Activated B cell treated with CpG ODN at 0.5 μM for 24 hours (primary cell): ENCODE measurements at regions not wholly inside any gene's neighbourhood (a gene's known extent, or its start where the extent isn't known, plus 50 kb on each side); places are given as distances from the start of the nearest gene placed in this dataset.

Source experiments
- ATAC-seq: fragments of 200-7000 bp; cut with Tn5 transposase; one replicate; pipeline ENCODE4 v1.10.0; 2021; ENCODE audit warnings: low read depth, mild to moderate bottlenecking, moderate library complexity
- CTCF ChIA-PET: fragments of 350-600 bp; sonication (Branson Sonifier 250); formaldehyde crosslinking; loops from one replicate; lab custom pipeline; 2021; ENCODE audit warnings: antibody characterized with exemption; lab: Charles Lee
- POLR2A ChIA-PET: fragments of 350-600 bp; sonication (Branson Sonifier 250); formaldehyde crosslinking; loops from one replicate; lab custom pipeline; 2021; ENCODE audit warnings: antibody characterized with exemption; lab: Charles Lee
- DNase-seq: peaks from one replicate; pipeline ENCODE4 v3.0.0; 2022
- H3K27ac Mint-ChIP-seq: one replicate; pipeline ENCODE4 v1.8.0; 2020; ENCODE audit warnings: mixed read lengths
- H3K27me3 Mint-ChIP-seq: one replicate; pipeline ENCODE4 v1.8.0; 2021; ENCODE audit warnings: mixed read lengths
- H3K36me3 Mint-ChIP-seq: one replicate; pipeline ENCODE4 v1.8.0; 2021; ENCODE audit warnings: low read depth, mixed read lengths
- H3K4me1 Mint-ChIP-seq: one replicate; pipeline ENCODE4 v1.8.0; 2021; ENCODE audit warnings: mixed read lengths
- H3K4me3 Mint-ChIP-seq: one replicate; pipeline ENCODE4 v1.8.0; 2020; ENCODE audit warnings: mild to moderate bottlenecking, mixed read lengths
- H3K9me3 Mint-ChIP-seq: one replicate; pipeline ENCODE4 v1.8.0; 2020; ENCODE audit warnings: mixed read lengths
- CTCF ChIP-seq: fragments of 200-600 bp; IDR thresholded peaks from one replicate; pipeline ENCODE4 v1.8.0; 2022; ENCODE audit warnings: antibody characterized with exemption, mild to moderate bottlenecking
- intact Hi-C: fragments of 100-400 bp; cut with micrococcal nuclease; formaldehyde crosslinking; loops from one replicate; pipeline ENCODE4 v1.15.1; 2024

- DNase-seq = no peak
- CTCF ChIA-PET = no interaction called here
- Mint-ChIP-seq H3K4me3 (no peak overlapping the region), H3K27ac (no peak overlapping the region), H3K27me3 (peaks cover 5% of the 10 kb centered on the region), H3K36me3 (no peaks in the 10 kb centered on the region), H3K9me3 (peaks cover 3% of the 10 kb centered on the region), H3K4me1 (no peaks in the 10 kb centered on the region)
- no peak for TF ChIP-seq CTCF
- POLR2A ChIA-PET = interaction anchor here (0.6 kb wide), 1 partner anchor 409 kb away, joined by 7 read pairs; no protein-coding TSS in a partner anchor
- intact Hi-C loops = no loop called here
- ATAC-seq = no peak
Measured at GRCh38 chr20:37463726-37464494, 57.1 kb upstream of the NNAT start.

- H3K27me3 Mint-ChIP-seq = peaks cover 5% of the 10 kb centered on the region
- H3K36me3 Mint-ChIP-seq = no peaks in the 10 kb centered on the region
- H3K4me1 Mint-ChIP-seq = no peaks in the 10 kb centered on the region
- ATAC-seq = no peak
- CTCF ChIA-PET = no interaction called here
- TF ChIP-seq CTCF = no peak
- no peak overlapping the region for H3K27ac Mint-ChIP-seq
- H3K9me3 Mint-ChIP-seq = peaks cover 2% of the 10 kb centered on the region
- POLR2A ChIA-PET = interaction anchor here (0.6 kb wide), 1 partner anchor 410 kb away, joined by 7 read pairs; no protein-coding TSS in a partner anchor
- intact Hi-C loops = no loop called here
- DNase-seq = no peak
- H3K4me3 Mint-ChIP-seq = no peak overlapping the region
Measured at GRCh38 chr20:37464611-37465010, 56.4 kb upstream of the NNAT start.
